Stimulated activated CD8-positive, alpha-beta memory T cell treated with anti-CD3 and anti-CD28 coated beads, Interleukin-4, amount 100 ng/mL, for 4 hours (primary cell): ENCODE measurements at regions not wholly inside any gene's neighbourhood (a gene's known extent, or its start where the extent isn't known, plus 50 kb on each side); places are given as distances from the start of the nearest gene placed in this dataset.

Experiments used
- DNase-seq, 2 donors: peaks; one replicate each; pipeline ENCODE4 v3.0.0-alpha.2; 2020; ENCODE audit warnings: low read depth in 2 of 2, low spot score in 1 of 2

- no peak for DNase-seq
Measured at GRCh38 chr22:27620367-27621154, 181.0 kb downstream of the MN1 start.

- no peak for DNase-seq
Measured at GRCh38 chr22:27621486-27622070, 180.0 kb downstream of the MN1 start.

- no peak for DNase-seq
Measured at GRCh38 chr22:27624042-27624441, 177.5 kb downstream of the MN1 start.

DNA sequence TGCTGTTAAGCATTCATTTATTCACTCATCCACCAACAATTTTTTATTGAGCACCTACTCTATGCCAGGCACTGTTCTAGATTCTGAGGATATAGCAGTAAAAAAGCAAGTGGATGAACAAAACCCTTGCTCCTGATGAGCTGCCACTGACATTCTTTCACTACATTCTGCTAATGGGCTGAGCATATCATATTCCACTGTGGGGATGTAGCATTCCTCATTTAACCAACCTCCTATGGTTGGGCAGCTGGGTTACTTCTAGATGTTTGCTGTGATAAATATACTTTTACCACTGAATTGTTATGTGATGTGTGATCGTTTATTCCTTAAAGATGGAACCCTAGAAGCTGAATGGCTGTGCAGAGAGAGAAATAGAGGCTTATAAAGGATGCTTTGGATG lies 176.9 kb downstream of the MN1 start:
- DNase-seq: no peak

- no peak for DNase-seq
Measured at GRCh38 chr22:27625769-27626674, 175.5 kb downstream of the MN1 start.

DNA sequence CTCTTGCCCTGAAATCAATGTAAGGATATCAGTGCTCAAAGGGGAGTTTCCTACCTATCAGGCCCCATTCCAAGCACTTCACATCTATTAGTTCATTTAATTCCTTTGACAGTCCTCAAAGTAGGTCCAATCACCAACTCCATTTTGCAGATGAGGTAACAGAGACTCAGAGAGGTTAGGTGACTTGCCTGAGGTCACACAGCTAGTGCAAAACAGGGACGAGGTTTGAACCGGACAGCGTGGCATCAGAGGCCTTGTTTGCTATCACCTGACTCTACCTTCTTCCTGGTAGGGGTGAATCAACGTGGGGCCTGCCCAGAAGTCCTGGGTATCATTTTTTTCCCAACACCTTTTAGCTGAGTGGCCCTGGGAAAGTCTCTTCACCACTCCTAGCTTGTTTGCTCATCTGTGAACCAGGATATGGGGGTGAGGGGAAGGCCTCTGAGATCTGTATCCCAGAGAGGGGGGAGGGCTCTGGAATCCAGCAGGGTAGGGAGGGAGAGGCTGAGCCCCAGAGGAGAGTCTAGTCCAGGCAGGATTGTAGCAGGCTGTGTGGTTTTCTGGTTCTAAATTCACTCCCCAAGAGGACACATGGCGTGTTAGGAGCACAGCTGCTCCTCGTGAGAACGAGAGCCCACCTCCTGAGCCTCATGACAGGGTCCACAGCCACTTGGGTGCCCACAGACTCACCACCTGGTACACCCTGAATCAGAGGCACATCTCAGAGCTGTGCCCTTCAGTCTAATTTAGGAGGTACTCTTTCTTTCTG lies 174.7 kb downstream of the MN1 start:
- no peak for DNase-seq

DNA sequence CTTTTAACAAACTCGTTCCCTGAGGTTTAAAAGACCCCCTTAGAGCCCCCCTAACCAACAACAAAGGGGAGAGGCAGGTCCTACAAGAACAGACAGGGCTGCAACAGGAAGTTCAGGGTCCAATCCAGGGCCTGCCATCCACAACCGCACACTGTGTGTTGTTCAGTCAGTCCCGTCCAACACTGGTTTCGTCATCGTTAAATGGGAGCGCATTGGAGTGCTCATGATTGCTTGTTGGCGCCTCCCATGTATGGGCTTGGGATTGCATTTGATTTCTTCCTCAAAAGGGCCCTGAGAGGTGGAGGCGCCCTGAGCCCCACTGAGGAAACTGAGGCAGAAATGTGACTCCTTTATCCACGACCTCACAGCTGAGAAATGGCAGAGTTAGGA lies 174.1 kb downstream of the MN1 start:
- no peak for DNase-seq

DNA sequence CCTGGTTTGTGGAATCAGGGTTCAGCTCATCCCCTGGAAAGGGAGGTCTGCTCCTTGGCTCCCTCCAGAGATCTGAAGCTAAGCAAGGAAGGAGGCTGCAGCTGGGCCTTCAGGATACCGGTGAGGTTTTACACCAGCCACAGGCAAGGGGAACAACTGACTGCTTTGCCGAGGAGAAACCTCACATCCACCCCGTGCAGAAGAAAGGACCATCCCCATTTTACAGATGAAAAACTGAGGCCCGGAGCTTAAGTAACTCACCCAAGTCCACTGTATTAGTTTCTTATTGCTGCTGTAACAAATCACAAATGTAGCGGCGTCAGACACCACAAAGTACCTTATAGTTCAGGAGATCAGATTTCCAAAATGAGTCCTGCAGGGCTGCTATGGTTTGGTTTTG lies 173.7 kb downstream of the MN1 start:
- no peak for DNase-seq

GRCh38 chr22:27628341-27628740 lies 173.2 kb downstream of the MN1 start:
- no peak for DNase-seq

DNA sequence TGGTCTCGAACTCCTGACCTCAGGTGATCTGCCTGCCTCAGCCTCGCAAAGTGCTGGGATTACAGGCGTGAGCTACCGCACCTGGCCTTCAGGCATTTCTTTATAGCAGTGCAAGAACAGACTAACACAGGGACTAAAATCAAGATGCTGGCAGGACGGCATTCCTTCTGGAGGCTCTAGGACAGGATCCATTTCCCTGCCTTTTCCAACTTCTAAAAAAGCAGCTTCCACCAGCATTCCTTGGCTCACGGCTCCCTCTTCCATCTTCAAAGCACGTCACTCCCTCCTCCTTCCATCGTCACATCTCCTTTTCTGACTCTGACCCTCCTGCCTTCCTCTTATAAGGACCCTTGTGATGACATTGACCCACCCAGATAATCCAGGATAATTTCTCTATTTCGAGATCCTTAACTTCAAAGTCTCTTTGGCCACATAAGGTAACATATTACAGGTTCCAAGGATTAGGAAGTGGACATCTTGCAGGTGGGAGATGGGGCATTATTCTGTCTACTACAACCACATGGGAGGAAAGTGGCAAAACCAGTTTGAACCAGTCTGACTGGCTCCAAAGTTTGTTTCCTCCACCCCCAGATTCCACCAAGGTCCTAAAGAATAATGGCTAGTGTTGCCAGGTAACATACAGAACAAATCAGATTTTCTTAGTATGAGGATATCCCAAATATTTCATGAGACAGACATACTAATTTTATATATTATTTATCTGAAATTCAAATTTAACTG lies 172.5 kb downstream of the MN1 start:
- DNase-seq: no peak

- no peak for DNase-seq
Measured at GRCh38 chr22:27629908-27630673, 171.5 kb downstream of the MN1 start.

DNA sequence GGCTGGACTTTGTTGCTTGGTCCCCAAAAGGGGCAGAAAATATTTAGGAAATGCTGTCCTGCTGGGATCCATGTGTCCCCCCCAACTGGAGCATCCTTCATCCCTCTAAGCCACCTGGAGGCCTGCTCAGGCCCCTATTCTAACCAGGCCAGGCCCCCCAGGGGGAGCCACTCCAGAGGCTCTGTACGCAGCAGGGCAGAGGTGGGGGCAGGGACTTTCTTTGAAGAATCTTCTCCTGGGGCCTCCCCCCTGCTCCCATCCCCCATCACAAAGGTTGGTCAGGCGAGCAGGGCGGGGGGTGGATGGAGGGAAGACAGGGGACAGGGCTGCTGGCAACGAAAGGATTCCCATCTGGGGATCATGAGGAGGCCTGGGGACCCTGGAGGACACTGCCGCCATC lies 170.8 kb downstream of the MN1 start:
- no peak for DNase-seq

- no peak for DNase-seq
Measured at GRCh38 chr22:27631641-27632040, 169.9 kb downstream of the MN1 start.

- no peak for DNase-seq
Measured at GRCh38 chr22:27632451-27633295, 168.9 kb downstream of the MN1 start.

GRCh38 chr22:27633296-27633871 lies 168.2 kb downstream of the MN1 start:
- DNase-seq: no peak

- no peak for DNase-seq
Measured at GRCh38 chr22:27634043-27634740, 167.4 kb downstream of the MN1 start.

DNA sequence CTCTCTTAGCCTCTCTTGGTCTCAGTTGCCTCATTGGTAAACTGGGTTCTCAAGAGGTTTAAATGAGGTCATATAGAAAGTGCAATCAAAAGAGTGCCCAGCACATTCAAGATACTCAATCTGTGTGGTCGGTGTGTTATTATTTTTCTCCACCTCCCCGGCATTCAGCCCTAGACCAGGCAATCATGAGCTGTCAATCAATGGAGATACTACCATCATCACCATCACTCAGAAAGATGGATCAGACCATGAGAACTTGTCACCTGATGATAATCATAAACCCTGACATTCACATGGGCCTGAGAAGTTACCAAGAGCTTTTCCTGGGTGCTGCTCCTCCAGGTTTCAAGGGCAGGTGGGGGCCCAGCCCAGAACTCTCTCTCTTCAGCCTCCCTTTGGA lies 166.1 kb downstream of the MN1 start:
- no peak for DNase-seq

DNA sequence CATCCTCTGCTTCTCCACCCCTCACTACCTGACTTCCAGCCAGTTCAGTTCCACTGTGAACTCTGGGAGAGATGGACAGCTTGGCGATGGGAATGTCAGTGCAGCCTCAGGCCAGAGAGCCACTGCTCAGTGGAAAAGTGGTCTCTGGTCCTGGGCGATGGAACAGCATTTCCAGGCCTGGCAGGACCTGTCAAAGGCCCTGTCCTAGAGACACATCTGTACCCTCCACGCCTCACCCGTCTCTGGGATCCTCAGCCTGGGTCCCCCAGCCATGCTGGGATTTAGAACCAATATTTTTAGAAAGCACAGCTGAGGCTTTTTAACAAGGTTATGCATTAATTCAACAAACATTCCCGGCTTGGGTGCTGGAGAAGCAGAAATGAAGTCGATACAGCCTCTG lies 165.7 kb downstream of the MN1 start:
- DNase-seq: no peak
